ES-I3 (cell line): ENCODE measurements at regions not wholly inside any gene's neighbourhood (a gene's known extent, or its start where the extent isn't known, plus 50 kb on each side); places are given as distances from the start of the nearest gene placed in this dataset.
"Not testable (repeated sequence)": the region's sequence is repeated elsewhere in the genome, so short reads cannot be mapped to it uniquely, and the experiment has no call there.

Source experiments
- H3K36me3 ChIP-seq: 2 replicates; pipeline ENCODE4 v1.6.1; 2013; ENCODE audit warnings: mild to moderate bottlenecking, low read length, control low read depth, moderate library complexity; ENCODE audit not compliant: insufficient read depth
- H3K4me1 ChIP-seq: 2 replicates; pipeline ENCODE4 v1.6.1; 2013; ENCODE audit warnings: mild to moderate bottlenecking, control low read depth, low read length; ENCODE audit not compliant: insufficient read depth
- H3K9ac ChIP-seq: 2 replicates; pipeline ENCODE4 v1.6.1; 2013; ENCODE audit warnings: low read depth, mild to moderate bottlenecking, low read length, moderate library complexity
- H3K9me3 ChIP-seq: 2 replicates; pipeline ENCODE4 v1.6.1; 2013; ENCODE audit warnings: mild to moderate bottlenecking, low read length, moderate library complexity; ENCODE audit not compliant: control insufficient read depth, insufficient read depth

GRCh38 chr1:191026828-191027227, 549.2 kb upstream of the BRINP3 start:
- H3K9ac ChIP-seq = no peak overlapping the region
- H3K4me1 ChIP-seq = no peaks in the 10 kb centered on the region
- no peaks in the 10 kb centered on the region for H3K36me3 ChIP-seq
- H3K9me3 ChIP-seq = no peaks in the 10 kb centered on the region; the same call in 1 of the 2 replicates

GRCh38 chr1:191034132-191034531, 556.5 kb upstream of the BRINP3 start:
- Histone ChIP-seq H3K4me1 (no peaks in the 10 kb centered on the region), H3K9ac (no peak overlapping the region), H3K36me3 (no peaks in the 10 kb centered on the region), H3K9me3 (no peaks in the 10 kb centered on the region)

GRCh38 chr1:191043066-191043465, 565.4 kb upstream of the BRINP3 start:
- H3K9ac ChIP-seq = no peak overlapping the region
- H3K9me3 ChIP-seq = no peaks in the 10 kb centered on the region
- H3K36me3 ChIP-seq = no peaks in the 10 kb centered on the region
- H3K4me1 ChIP-seq = no peaks in the 10 kb centered on the region

- no peaks in the 10 kb centered on the region for H3K9me3 ChIP-seq
- no peaks in the 10 kb centered on the region for H3K4me1 ChIP-seq
- no peak overlapping the region for H3K9ac ChIP-seq
- H3K36me3 ChIP-seq = no peaks in the 10 kb centered on the region
Observed at GRCh38 chr1:191049781-191050180, 572.1 kb upstream of the BRINP3 start.

- H3K36me3 ChIP-seq = no peaks in the 10 kb centered on the region
- H3K9ac ChIP-seq = no peak overlapping the region
- no peaks in the 10 kb centered on the region for H3K4me1 ChIP-seq
- no peaks in the 10 kb centered on the region for H3K9me3 ChIP-seq
Observed at GRCh38 chr1:191052888-191053287, 575.2 kb upstream of the BRINP3 start.

- H3K9ac ChIP-seq = no peak overlapping the region
- H3K36me3 ChIP-seq = no peaks in the 10 kb centered on the region
- H3K9me3 ChIP-seq = no peaks in the 10 kb centered on the region
- H3K4me1 ChIP-seq = no peaks in the 10 kb centered on the region
Observed at GRCh38 chr1:191065346-191065745, 587.7 kb upstream of the BRINP3 start.

GRCh38 chr1:191065771-191066170, 588.1 kb upstream of the BRINP3 start:
- no peaks in the 10 kb centered on the region for H3K4me1 ChIP-seq
- no peak overlapping the region for H3K9ac ChIP-seq
- no peaks in the 10 kb centered on the region for H3K36me3 ChIP-seq
- no peaks in the 10 kb centered on the region for H3K9me3 ChIP-seq

- Histone ChIP-seq H3K9ac (no peak overlapping the region), H3K9me3 (no peaks in the 10 kb centered on the region), H3K36me3 (no peaks in the 10 kb centered on the region), H3K4me1 (no peaks in the 10 kb centered on the region)
Observed at GRCh38 chr1:191074881-191075280, 597.2 kb upstream of the BRINP3 start.

- H3K4me1 ChIP-seq, H3K9ac ChIP-seq, H3K36me3 ChIP-seq, H3K9me3 ChIP-seq: not testable (repeated sequence)
Observed at GRCh38 chr1:191083090-191083489, 605.4 kb upstream of the BRINP3 start.

- H3K9me3 ChIP-seq = no peaks in the 10 kb centered on the region; the same call in 1 of the 2 replicates
- no peak overlapping the region for H3K9ac ChIP-seq
- no peaks in the 10 kb centered on the region for H3K36me3 ChIP-seq
- no peaks in the 10 kb centered on the region for H3K4me1 ChIP-seq
Observed at GRCh38 chr1:191085121-191085520, 607.5 kb upstream of the BRINP3 start.

- Histone ChIP-seq H3K4me1 (no peaks in the 10 kb centered on the region), H3K9me3 (no peaks in the 10 kb centered on the region), H3K36me3 (no peaks in the 10 kb centered on the region), H3K9ac (no peak overlapping the region)
Observed at GRCh38 chr1:191086910-191087309, 609.2 kb upstream of the BRINP3 start.

GRCh38 chr1:191096405-191096804, 618.7 kb upstream of the BRINP3 start:
- Histone ChIP-seq H3K9me3 (no peaks in the 10 kb centered on the region), H3K4me1 (no peaks in the 10 kb centered on the region), H3K9ac (no peak overlapping the region)

GRCh38 chr1:191099696-191100095, 622.0 kb upstream of the BRINP3 start:
- H3K36me3 ChIP-seq = no peaks in the 10 kb centered on the region
- H3K4me1 ChIP-seq = no peaks in the 10 kb centered on the region
- H3K9me3 ChIP-seq = no peaks in the 10 kb centered on the region
- H3K9ac ChIP-seq = no peak overlapping the region

More at GRCh38 chr1:191096405-191096804, 618.7 kb upstream of the BRINP3 start:
- H3K36me3 ChIP-seq = no peaks in the 10 kb centered on the region

GRCh38 chr1:191101960-191102359, 624.3 kb upstream of the BRINP3 start:
- Histone ChIP-seq H3K9ac (no peak overlapping the region), H3K4me1 (no peaks in the 10 kb centered on the region), H3K9me3 (no peaks in the 10 kb centered on the region), H3K36me3 (no peaks in the 10 kb centered on the region)

GRCh38 chr1:191125950-191126349, 648.3 kb upstream of the BRINP3 start:
- H3K9ac ChIP-seq = no peak overlapping the region
- no peaks in the 10 kb centered on the region for H3K36me3 ChIP-seq
- H3K4me1 ChIP-seq = no peaks in the 10 kb centered on the region
- H3K9me3 ChIP-seq = no peaks in the 10 kb centered on the region

GRCh38 chr1:191134796-191135195, 657.1 kb upstream of the BRINP3 start:
- Histone ChIP-seq H3K36me3 (no peaks in the 10 kb centered on the region), H3K9ac (no peak overlapping the region), H3K9me3 (no peaks in the 10 kb centered on the region), H3K4me1 (no peaks in the 10 kb centered on the region)
